ENCODE measurements at regions not wholly inside any gene's neighbourhood (a gene's known extent, or its start where the extent isn't known, plus 50 kb on each side); places are given as distances from the start of the nearest gene placed in this dataset.

DNA sequence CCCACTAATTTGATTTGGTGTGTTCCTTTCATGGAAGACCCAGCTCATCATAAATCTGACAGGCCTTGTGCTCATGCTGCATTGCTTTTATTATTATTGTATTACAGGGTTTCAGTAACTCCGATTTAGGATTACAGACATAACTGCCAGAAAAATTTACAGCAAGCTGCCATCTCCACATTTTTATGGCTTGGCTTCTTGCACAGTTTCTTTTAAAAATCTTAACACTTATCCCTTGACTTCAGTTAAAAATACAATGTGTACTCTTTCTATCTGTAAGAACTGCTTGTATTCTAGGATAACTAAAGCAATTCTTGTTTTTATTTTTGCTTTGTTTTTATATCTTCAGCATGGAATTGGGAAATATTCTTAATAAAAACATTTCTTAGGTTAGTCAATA lies 612.2 kb downstream of the DIPK2A start:
- DNase-seq (no peak), ATAC-seq (ENCODE audit: poor library complexity) (no peak)
- no peak overlapping the region for H3K27ac ChIP-seq (ENCODE audit: low read depth in 1 of 2, low read length in 2 of 2)
- H3K27me3 ChIP-seq (ENCODE audit: control insufficient read depth in 1 of 2, insufficient read depth in 2 of 2, low read length in 2 of 2): no peaks in the 10 kb centered on the region
- ChIA-PET CTCF (interaction anchor here (0.7 kb wide), 1 partner anchor 10 kb away, joined by 3 read pairs; no protein-coding TSS in a partner anchor), POLR2A (interaction anchor here (1.1 kb wide), 1 partner anchor 12 kb away, joined by 4 read pairs; no protein-coding TSS in a partner anchor)
- no peaks in the 10 kb centered on the region for H3K27me3 Mint-ChIP-seq
- no peaks in the 10 kb centered on the region for H3K9me3 Mint-ChIP-seq
- H3K4me1 Mint-ChIP-seq (ENCODE audit: low read depth): no peaks in the 10 kb centered on the region
- H3K27ac Mint-ChIP-seq: no peak overlapping the region
- H3K4me1 ChIP-seq (ENCODE audit: insufficient read depth, low read length): no peaks in the 10 kb centered on the region
- H3K4me3 Mint-ChIP-seq: no peak overlapping the region
- H3K36me3 ChIP-seq (ENCODE audit: insufficient read depth, low read length): no peaks in the 10 kb centered on the region
- intact Hi-C loops (cut with DNase I, micrococcal nuclease): no loop called here
- H3K9me3 ChIP-seq (ENCODE audit: control insufficient read depth in 1 of 2, insufficient read depth in 1 of 2, low read length in 2 of 2): no peaks in the 10 kb centered on the region
- no peak overlapping the region for H3K4me3 ChIP-seq (ENCODE audit: low read length)
- TF ChIP-seq, protein P1, sequence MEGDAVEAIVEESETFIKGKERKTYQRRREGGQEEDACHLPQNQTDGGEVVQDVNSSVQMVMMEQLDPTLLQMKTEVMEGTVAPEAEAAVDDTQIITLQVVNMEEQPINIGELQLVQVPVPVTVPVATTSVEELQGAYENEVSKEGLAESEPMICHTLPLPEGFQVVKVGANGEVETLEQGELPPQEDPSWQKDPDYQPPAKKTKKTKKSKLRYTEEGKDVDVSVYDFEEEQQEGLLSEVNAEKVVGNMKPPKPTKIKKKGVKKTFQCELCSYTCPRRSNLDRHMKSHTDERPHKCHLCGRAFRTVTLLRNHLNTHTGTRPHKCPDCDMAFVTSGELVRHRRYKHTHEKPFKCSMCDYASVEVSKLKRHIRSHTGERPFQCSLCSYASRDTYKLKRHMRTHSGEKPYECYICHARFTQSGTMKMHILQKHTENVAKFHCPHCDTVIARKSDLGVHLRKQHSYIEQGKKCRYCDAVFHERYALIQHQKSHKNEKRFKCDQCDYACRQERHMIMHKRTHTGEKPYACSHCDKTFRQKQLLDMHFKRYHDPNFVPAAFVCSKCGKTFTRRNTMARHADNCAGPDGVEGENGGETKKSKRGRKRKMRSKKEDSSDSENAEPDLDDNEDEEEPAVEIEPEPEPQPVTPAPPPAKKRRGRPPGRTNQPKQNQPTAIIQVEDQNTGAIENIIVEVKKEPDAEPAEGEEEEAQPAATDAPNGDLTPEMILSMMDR (IDR thresholded peaks at IDR 0.05): no peak
- H3K36me3 Mint-ChIP-seq (ENCODE audit: low read depth): no peaks in the 10 kb centered on the region

DNA sequence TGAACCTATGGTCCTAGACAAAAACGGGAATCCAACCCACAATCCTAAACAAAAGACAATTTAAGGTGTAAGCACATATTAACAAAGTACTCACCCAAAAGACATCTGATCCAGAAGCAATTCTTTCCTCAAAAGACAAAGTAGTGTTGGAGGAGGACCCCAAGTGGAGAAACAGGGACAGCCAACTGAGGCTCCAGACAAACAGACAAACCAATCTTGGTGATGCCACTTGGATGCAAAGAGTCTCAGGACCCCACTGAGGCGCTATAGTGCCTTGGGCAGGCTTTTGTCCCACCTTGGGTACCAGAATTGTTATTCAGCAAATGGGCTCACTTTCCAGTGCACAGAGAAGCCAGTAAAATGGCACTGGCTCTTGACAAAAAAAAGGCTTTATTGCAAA lies 613.8 kb downstream of the DIPK2A start:
- Histone ChIP-seq H3K36me3 (ENCODE audit: insufficient read depth, low read length) (no peaks in the 10 kb centered on the region), H3K9me3 (ENCODE audit: control insufficient read depth in 1 of 2, insufficient read depth in 1 of 2, low read length in 2 of 2) (no peaks in the 10 kb centered on the region), H3K27ac (ENCODE audit: low read depth in 1 of 2, low read length in 2 of 2) (no peak overlapping the region), H3K4me1 (ENCODE audit: insufficient read depth, low read length) (no peaks in the 10 kb centered on the region), H3K27me3 (ENCODE audit: control insufficient read depth in 1 of 2, insufficient read depth in 2 of 2, low read length in 2 of 2) (no peaks in the 10 kb centered on the region), H3K4me3 (ENCODE audit: low read length) (no peak overlapping the region)
- H3K9me3 Mint-ChIP-seq: no peaks in the 10 kb centered on the region
- ChIA-PET CTCF (no interaction called here), POLR2A (no interaction called here)
- H3K4me1 Mint-ChIP-seq (ENCODE audit: low read depth): no peaks in the 10 kb centered on the region
- intact Hi-C loops (cut with DNase I, micrococcal nuclease): no loop called here
- DNase-seq (no peak), ATAC-seq (ENCODE audit: poor library complexity) (no peak)
- H3K27ac Mint-ChIP-seq: no peak overlapping the region
- no peaks in the 10 kb centered on the region for H3K27me3 Mint-ChIP-seq
- no peak overlapping the region for H3K4me3 Mint-ChIP-seq
- TF ChIP-seq, protein P1 (IDR thresholded peaks at IDR 0.05): no peak
- no peaks in the 10 kb centered on the region for H3K36me3 Mint-ChIP-seq (ENCODE audit: low read depth)

DNA sequence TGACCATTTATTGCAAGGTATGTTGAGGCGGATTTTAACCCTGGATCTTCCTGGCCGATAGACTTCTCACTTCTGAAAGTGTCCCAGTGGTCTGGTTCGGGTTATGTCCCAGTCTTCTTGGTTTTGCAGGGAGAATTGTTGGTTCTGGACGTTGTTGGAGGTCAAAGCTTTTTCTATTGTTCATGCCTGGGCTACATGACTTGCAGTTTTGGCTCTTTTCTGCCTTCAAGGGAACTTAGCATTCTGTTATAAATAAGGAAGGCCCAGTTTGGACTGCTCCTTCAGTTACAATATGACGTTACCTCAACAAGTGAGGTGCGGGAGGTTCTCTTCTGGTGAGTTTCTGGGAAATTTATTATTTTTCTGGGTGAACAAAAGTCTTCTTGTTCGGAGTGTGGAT lies 614.3 kb downstream of the DIPK2A start:
- no peak overlapping the region for H3K27ac ChIP-seq (ENCODE audit: low read depth in 1 of 2, low read length in 2 of 2)
- H3K9me3 ChIP-seq (ENCODE audit: control insufficient read depth in 1 of 2, insufficient read depth in 1 of 2, low read length in 2 of 2): no peaks in the 10 kb centered on the region
- DNase-seq: no peak
- H3K36me3 ChIP-seq (ENCODE audit: insufficient read depth, low read length): no peaks in the 10 kb centered on the region
- H3K4me1 Mint-ChIP-seq (ENCODE audit: low read depth): no peaks in the 10 kb centered on the region
- TF ChIP-seq, protein P1 (IDR thresholded peaks at IDR 0.05): no peak
- no peak overlapping the region for H3K4me3 Mint-ChIP-seq
- intact Hi-C loops (cut with DNase I, micrococcal nuclease): no loop called here
- POLR2A ChIA-PET: no interaction called here
- no peak for ATAC-seq (ENCODE audit: poor library complexity)
- H3K27me3 ChIP-seq (ENCODE audit: control insufficient read depth in 1 of 2, insufficient read depth in 2 of 2, low read length in 2 of 2): no peaks in the 10 kb centered on the region
- no peaks in the 10 kb centered on the region for H3K36me3 Mint-ChIP-seq (ENCODE audit: low read depth)
- H3K4me1 ChIP-seq (ENCODE audit: insufficient read depth, low read length): no peaks in the 10 kb centered on the region
- H3K27ac Mint-ChIP-seq: no peak overlapping the region
- no peaks in the 10 kb centered on the region for H3K9me3 Mint-ChIP-seq
- H3K27me3 Mint-ChIP-seq: no peaks in the 10 kb centered on the region
- CTCF ChIA-PET: no interaction called here
- H3K4me3 ChIP-seq (ENCODE audit: low read length): no peak overlapping the region
